H1 (cell line): ENCODE measurements at regions not wholly inside any gene's neighbourhood (a gene's known extent, or its start where the extent isn't known, plus 50 kb on each side); places are given as distances from the start of the nearest gene placed in this dataset.

ENCODE experiments used
- CTCF ChIA-PET: fragments of 300-600 bp; sonication (Branson Sonifier 250); formaldehyde crosslinking; loops from one replicate; lab custom pipeline; 2021; ENCODE audit not compliant: partially characterized antibody; lab: Charles Lee
- POLR2A ChIA-PET: fragments of 300-600 bp; sonication (Branson Sonifier 250); formaldehyde crosslinking; loops from one replicate; lab custom pipeline; 2021; ENCODE audit warnings: inconsistent platforms; ENCODE audit not compliant: partially characterized antibody; lab: Charles Lee
- DNase-seq, 2 experiments: peaks; one replicate each; pipeline versions ENCODE4 v3.0.0 to v3.0.0-alpha.2; 2010 to 2022; ENCODE audit warnings: low spot score in 2 of 2, low read depth in 1 of 2, mixed read lengths in 1 of 2
- FAIRE-seq: peaks from 2 replicates; lab custom pipeline; 2011; peaks lifted over from hg19 to GRCh38; lab: Jason Lieb, UNC
- H2AFZ ChIP-seq: 2 replicates; pipeline ENCODE4 v1.8.1; 2012; ENCODE audit warnings: low read length, inconsistent platforms
- H2AK5ac ChIP-seq: 2 replicates; pipeline ENCODE4 v1.6.1; 2013; ENCODE audit warnings: low read depth, low read length
- H2BK120ac ChIP-seq: replicated peaks from 2 replicates; pipeline ENCODE3; 2013; ENCODE audit warnings: low read depth, low read length, inconsistent platforms
- H2BK12ac ChIP-seq: 2 replicates; pipeline ENCODE4 v1.6.1; 2013; ENCODE audit warnings: low read depth, low read length
- H2BK15ac ChIP-seq: 2 replicates; pipeline ENCODE4 v1.6.1; 2013; ENCODE audit warnings: low read length
- H2BK20ac ChIP-seq: 2 replicates; pipeline ENCODE4 v1.6.1; 2013; ENCODE audit warnings: low read length
- H2BK5ac ChIP-seq: 2 replicates; pipeline ENCODE4 v1.6.1; 2013; ENCODE audit warnings: low read depth, low read length
- H3K14ac ChIP-seq: 2 replicates; pipeline ENCODE4 v1.6.1; 2013; ENCODE audit warnings: inconsistent platforms; ENCODE audit not compliant: insufficient read length
- H3K18ac ChIP-seq: 2 replicates; pipeline ENCODE4 v1.6.1; 2013; ENCODE audit warnings: low read length; ENCODE audit errors: extremely low read depth
- H3K23ac ChIP-seq: 2 replicates; pipeline ENCODE4 v1.6.1; 2013; ENCODE audit warnings: inconsistent platforms; ENCODE audit not compliant: insufficient read length
- H3K23me2 ChIP-seq: 2 replicates; pipeline ENCODE4 v1.6.1; 2013; ENCODE audit warnings: low read depth, low read length
- H3K27ac ChIP-seq: 2 replicates; pipeline ENCODE4 v1.6.1; 2011; ENCODE audit warnings: low read depth, low read length, inconsistent platforms
- H3K27me3 ChIP-seq, 4 experiments: replicated peaks in 1 of 4; 1 replicate in 1 of 4; 2 replicates in 3 of 4; pipeline versions ENCODE4 v1.6.1 to v1.8.1; 2011 to 2013; ENCODE audit warnings: low read length in 3 of 4, mild to moderate bottlenecking in 3 of 4, inconsistent platforms in 2 of 4, mixed read lengths in 2 of 4, moderate library complexity in 1 of 4; ENCODE audit not compliant: control insufficient read depth in 3 of 4, insufficient read depth in 3 of 4; ENCODE audit errors: extremely low read depth in 1 of 4
- H3K36me3 ChIP-seq, 4 experiments: 2 replicates each; pipeline versions ENCODE4 v1.6.1 to v1.8.1; 2011 to 2013; ENCODE audit warnings: mild to moderate bottlenecking in 4 of 4, low read length in 3 of 4, moderate library complexity in 2 of 4, control low read depth in 1 of 4, inconsistent platforms in 1 of 4; ENCODE audit not compliant: insufficient read depth in 4 of 4, control insufficient read depth in 2 of 4
- H3K4ac ChIP-seq: replicated peaks from 2 replicates; pipeline ENCODE3; 2013; ENCODE audit warnings: low read length, low read depth, mixed read lengths, inconsistent platforms; ENCODE audit not compliant: insufficient read length
- H3K4me1 ChIP-seq, 4 experiments: replicated peaks in 1 of 4; 1 replicate in 1 of 4; 2 replicates in 3 of 4; pipeline versions ENCODE4 v1.6.1 to v1.8.1; 2011 to 2013; ENCODE audit warnings: low read length in 3 of 4, inconsistent platforms in 2 of 4, mixed read lengths in 1 of 4; ENCODE audit not compliant: insufficient read depth in 4 of 4, control insufficient read depth in 3 of 4
- H3K4me2 ChIP-seq, 2 experiments: 2 replicates each; pipeline versions ENCODE4 v1.6.1 to v1.8.1; 2011 to 2013; ENCODE audit warnings: low read depth in 2 of 2, low read length in 2 of 2, control low read depth in 1 of 2, inconsistent platforms in 1 of 2, mild to moderate bottlenecking in 1 of 2; ENCODE audit not compliant: insufficient read depth in 1 of 2
- H3K4me3 ChIP-seq, 4 experiments: fragments of 200-600, 300-600 bp in 1 of 4; sonication (generic), shearing (Covaris generic), sonication (Bioruptor Twin) in 1 of 4; 2 replicates each; pipeline versions ENCODE4 v1.5.1 to v1.8.1; 2011 to 2016; ENCODE audit warnings: low read length in 4 of 4, low read depth in 3 of 4, control low read depth in 2 of 4, inconsistent platforms in 2 of 4, mild to moderate bottlenecking in 2 of 4, mixed read lengths in 1 of 4, moderate library complexity in 1 of 4; ENCODE audit not compliant: insufficient read depth in 2 of 4; ENCODE audit errors: extremely low read depth in 1 of 4
- H3K56ac ChIP-seq: replicated peaks from 2 replicates; pipeline ENCODE3; 2013; ENCODE audit warnings: low read depth, mild to moderate bottlenecking, mixed read lengths, low read length, inconsistent platforms; ENCODE audit not compliant: insufficient read length
- H3K79me1 ChIP-seq: 2 replicates; pipeline ENCODE4 v1.6.1; 2013; ENCODE audit warnings: low read depth, low read length, control low read depth
- H3K79me2 ChIP-seq, 2 experiments: 2 replicates each; pipeline versions ENCODE4 v1.6.1 to v1.8.1; 2012 to 2013; ENCODE audit warnings: low read length in 2 of 2, mild to moderate bottlenecking in 2 of 2, inconsistent platforms in 1 of 2; ENCODE audit not compliant: insufficient read depth in 2 of 2, control insufficient read depth in 1 of 2
- H3K9ac ChIP-seq, 4 experiments: replicated peaks in 1 of 4; 1 replicate in 1 of 4; 2 replicates in 3 of 4; pipeline versions ENCODE4 v1.6.1 to v1.8.1; 2011 to 2013; ENCODE audit warnings: low read depth in 3 of 4, low read length in 3 of 4, control low read depth in 2 of 4, mild to moderate bottlenecking in 2 of 4, moderate library complexity in 2 of 4, inconsistent platforms in 1 of 4; ENCODE audit errors: extremely low read depth in 1 of 4
- H3K9me3 ChIP-seq, 2 experiments: 2 replicates each; pipeline versions ENCODE4 v1.6.1 to v1.8.1; 2012 to 2013; ENCODE audit warnings: mild to moderate bottlenecking in 2 of 2, moderate library complexity in 2 of 2, control low read depth in 1 of 2, inconsistent platforms in 1 of 2, low read depth in 1 of 2, low read length in 1 of 2, mixed read lengths in 1 of 2; ENCODE audit not compliant: insufficient read depth in 2 of 2
- H4K20me1 ChIP-seq, 2 experiments: replicated peaks in 1 of 2; 2 replicates each; pipeline versions ENCODE3 to v1.8.1; 2011 to 2013; ENCODE audit warnings: inconsistent platforms in 2 of 2, low read length in 2 of 2, mild to moderate bottlenecking in 1 of 2; ENCODE audit not compliant: insufficient read depth in 2 of 2, control insufficient read depth in 1 of 2
- H4K5ac ChIP-seq: 2 replicates; pipeline ENCODE4 v1.6.1; 2013; ENCODE audit warnings: low read length, low read depth, mixed read lengths, inconsistent platforms; ENCODE audit not compliant: insufficient read length
- H4K8ac ChIP-seq: 2 replicates; pipeline ENCODE4 v1.8.0; 2013; ENCODE audit warnings: mild to moderate bottlenecking, moderate library complexity, low read length, inconsistent platforms; ENCODE audit not compliant: insufficient read depth; ENCODE audit errors: extremely low read depth
- H4K91ac ChIP-seq: replicated peaks from 2 replicates; pipeline ENCODE3; 2013; ENCODE audit warnings: low read length, mixed read lengths, inconsistent platforms; ENCODE audit not compliant: insufficient read length
- BRCA1 ChIP-seq: IDR thresholded peaks from 2 replicates; pipeline ENCODE4 v1.6.1; 2012; ENCODE audit warnings: low read depth, low read length, improper control_type of control experiment
- FOSL1 ChIP-seq: IDR thresholded peaks from 2 replicates; pipeline ENCODE4 v1.6.1; 2011; ENCODE audit warnings: mild to moderate bottlenecking, low read depth, low read length, moderate library complexity; ENCODE audit not compliant: insufficient read depth
- RAD21 ChIP-seq, 2 experiments: IDR thresholded peaks in 1 of 2; conservative IDR thresholded peaks in 1 of 2; 2 replicates each; pipeline ENCODE4 v1.6.1; 2011; ENCODE audit warnings: low read depth in 2 of 2, low read length in 2 of 2, improper control_type of control experiment in 1 of 2, inconsistent platforms in 1 of 2, mild to moderate bottlenecking in 1 of 2, moderate library complexity in 1 of 2
- SP2 ChIP-seq: IDR thresholded peaks from 2 replicates; pipeline ENCODE4 v1.6.1; 2012; ENCODE audit warnings: mild to moderate bottlenecking, low read length, inconsistent platforms
- WGBS, 2 experiments: shearing (Covaris generic) in 1 of 2; methylation state at CpG; one replicate each; pipeline versions ENCODE4 v1.1.6 to v1.1.7; 2013 to 2015; ENCODE audit warnings: low lambda C conversion rate in 2 of 2, mixed read lengths in 2 of 2, inconsistent platforms in 1 of 2, low coverage in 1 of 2, missing lambda C conversion rate in 1 of 2; ENCODE audit not compliant: insufficient replicate concordance in 2 of 2, insufficient coverage in 1 of 2, insufficient read length in 1 of 2; ENCODE audit errors: extremely low coverage in 1 of 2, missing lambda C conversion rate in 1 of 2; 5-methylcytosine and 5-hydroxymethylcytosine counted together

GRCh38 chr2:22403748-22404147, 981.2 kb upstream of the KLHL29 start:
- Histone ChIP-seq H3K9ac (no peak overlapping the region), H2AK5ac (no peak overlapping the region), H2BK20ac (no peak overlapping the region), H4K91ac (no peak overlapping the region), H4K8ac (no peak overlapping the region), H3K4ac (no peak overlapping the region), H3K79me1 (no peaks in the 10 kb centered on the region), H3K27ac (no peak overlapping the region), H2BK12ac (no peak overlapping the region), H2BK15ac (no peak overlapping the region), H3K23ac (no peak overlapping the region)
- FAIRE-seq (no peak), DNase-seq (no peak)
- TF ChIP-seq BRCA1 (no peak), RAD21 (IDR thresholded peaks at IDR 0.05 in 1 of 2, conservative IDR thresholded peaks at IDR 0.05 in 1 of 2; ENCODE audit: low read depth in 2 of 2, low read length in 2 of 2) (no peak), FOSL1 (no peak), SP2 (no peak)
- TF ChIP-seq, all 59 proteins: peak for 0
- H3K56ac ChIP-seq, result no peak overlapping the region
- no peak overlapping the region for H3K4me3 ChIP-seq
- H3K23me2 ChIP-seq, result no peaks in the 10 kb centered on the region; the same call in 1 of the 2 replicates
- H2BK5ac ChIP-seq, result no peak overlapping the region
- no peaks in the 10 kb centered on the region for H3K36me3 ChIP-seq
- H3K27me3 ChIP-seq, result no peaks in the 10 kb centered on the region
- H2BK120ac ChIP-seq, result no peak overlapping the region
- no peaks in the 10 kb centered on the region for H3K9me3 ChIP-seq
- H3K4me1 ChIP-seq, result no peaks in the 10 kb centered on the region
- 94% methylated on average over 1 of the region's 1 CpG; no CpG with 5 or more reads in 1 of the 2 experiments for WGBS, 2 experiments
- H3K18ac ChIP-seq, result no peak overlapping the region
- no peak overlapping the region for H4K5ac ChIP-seq
- no peaks in the 10 kb centered on the region for H4K20me1 ChIP-seq
- H2AFZ ChIP-seq, result no peak overlapping the region
- CTCF ChIA-PET, result no interaction called here
- no peaks in the 10 kb centered on the region for H3K79me2 ChIP-seq
- H3K4me2 ChIP-seq, result no peak overlapping the region
- no peak overlapping the region for H3K14ac ChIP-seq
- POLR2A ChIA-PET, result no interaction called here
